GM12874 (cell line): ENCODE measurements at regions not wholly inside any gene's neighbourhood (a gene's known extent, or its start where the extent isn't known, plus 50 kb on each side); places are given as distances from the start of the nearest gene placed in this dataset.

Experiments used
- TF ChIP-seq, protein P1 (sequence below): IDR thresholded peaks from 2 replicates; pipeline ENCODE4 v1.5.1; 2011; ENCODE audit warnings: low read depth, mild to moderate bottlenecking, control low read depth, low read length, moderate library complexity; ENCODE audit not compliant: insufficient read depth

DNA sequence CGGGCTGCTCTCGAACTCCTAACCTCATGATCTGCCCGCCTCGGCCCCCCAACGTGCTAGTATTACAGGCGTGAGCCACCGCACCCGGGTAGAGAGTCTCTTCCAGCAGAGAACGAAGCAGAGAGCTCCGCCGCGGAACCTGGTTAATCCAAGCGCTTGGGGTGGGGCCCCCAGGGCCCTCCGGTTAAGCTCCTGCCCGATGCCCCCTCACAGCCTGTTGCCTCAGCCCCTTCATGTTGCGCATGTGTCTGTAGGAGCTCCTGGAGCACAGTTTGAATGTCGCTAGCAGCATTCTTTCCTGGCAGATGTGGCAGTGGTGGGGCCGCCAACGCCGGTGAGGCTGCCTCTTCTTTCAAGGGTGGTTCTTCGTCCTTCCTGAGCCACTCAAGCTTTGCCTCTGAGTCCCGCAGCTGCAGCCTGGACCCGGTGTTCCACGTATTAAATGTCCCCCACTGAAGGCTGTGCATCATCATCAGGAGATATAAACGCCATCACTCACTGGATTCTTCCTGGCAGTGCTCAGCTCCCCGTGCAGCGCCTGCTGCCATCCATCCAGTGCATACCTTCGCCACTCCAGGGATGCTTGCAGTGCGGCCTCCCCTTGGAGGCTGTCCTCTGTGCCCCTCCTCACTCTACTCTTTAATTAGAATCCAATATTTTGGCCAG, 1919.3 kb downstream of the PCDH9 start:
- TF ChIP-seq, protein P1, sequence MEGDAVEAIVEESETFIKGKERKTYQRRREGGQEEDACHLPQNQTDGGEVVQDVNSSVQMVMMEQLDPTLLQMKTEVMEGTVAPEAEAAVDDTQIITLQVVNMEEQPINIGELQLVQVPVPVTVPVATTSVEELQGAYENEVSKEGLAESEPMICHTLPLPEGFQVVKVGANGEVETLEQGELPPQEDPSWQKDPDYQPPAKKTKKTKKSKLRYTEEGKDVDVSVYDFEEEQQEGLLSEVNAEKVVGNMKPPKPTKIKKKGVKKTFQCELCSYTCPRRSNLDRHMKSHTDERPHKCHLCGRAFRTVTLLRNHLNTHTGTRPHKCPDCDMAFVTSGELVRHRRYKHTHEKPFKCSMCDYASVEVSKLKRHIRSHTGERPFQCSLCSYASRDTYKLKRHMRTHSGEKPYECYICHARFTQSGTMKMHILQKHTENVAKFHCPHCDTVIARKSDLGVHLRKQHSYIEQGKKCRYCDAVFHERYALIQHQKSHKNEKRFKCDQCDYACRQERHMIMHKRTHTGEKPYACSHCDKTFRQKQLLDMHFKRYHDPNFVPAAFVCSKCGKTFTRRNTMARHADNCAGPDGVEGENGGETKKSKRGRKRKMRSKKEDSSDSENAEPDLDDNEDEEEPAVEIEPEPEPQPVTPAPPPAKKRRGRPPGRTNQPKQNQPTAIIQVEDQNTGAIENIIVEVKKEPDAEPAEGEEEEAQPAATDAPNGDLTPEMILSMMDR: no peak

DNA sequence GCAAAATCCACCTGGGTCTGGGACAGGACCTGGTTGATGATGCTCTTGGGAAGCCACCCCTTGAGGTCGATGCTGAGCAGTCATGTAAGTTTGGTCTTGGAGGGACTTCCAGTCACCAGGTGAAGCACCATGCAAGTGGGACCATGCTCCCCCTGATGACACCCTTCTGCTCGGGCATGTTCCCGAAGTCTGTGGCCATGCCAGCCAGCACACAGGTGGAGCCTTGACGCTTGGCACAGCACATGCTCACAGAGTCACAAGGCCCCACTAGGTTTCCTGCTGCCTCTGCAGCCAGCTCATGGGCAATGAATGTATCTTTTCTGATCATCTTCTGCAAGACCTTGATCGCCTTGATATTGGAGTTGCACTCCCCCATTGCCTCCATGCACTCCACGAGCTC, 1920.2 kb downstream of the PCDH9 start:
- TF ChIP-seq, protein P1: no peak

DNA sequence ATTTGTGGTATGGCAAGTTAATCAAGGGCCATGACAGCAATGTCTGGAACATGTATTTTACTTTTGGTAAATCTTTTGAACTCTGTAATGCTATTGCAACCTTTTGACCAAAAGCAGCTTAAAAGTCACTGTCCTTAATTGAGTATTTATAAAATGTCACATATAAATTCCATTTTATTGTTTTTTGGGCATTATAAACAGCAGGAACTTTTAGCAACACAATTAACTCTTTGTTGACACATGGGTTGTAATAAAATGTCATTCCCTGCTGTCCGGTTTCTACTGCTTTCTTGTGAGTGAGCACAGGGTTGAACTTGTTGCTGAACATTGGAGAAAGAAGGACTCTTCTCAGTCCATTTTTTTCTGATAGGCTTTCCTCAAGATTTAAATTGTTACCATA, 1923.1 kb downstream of the PCDH9 start:
- TF ChIP-seq, protein P1: no peak

DNA sequence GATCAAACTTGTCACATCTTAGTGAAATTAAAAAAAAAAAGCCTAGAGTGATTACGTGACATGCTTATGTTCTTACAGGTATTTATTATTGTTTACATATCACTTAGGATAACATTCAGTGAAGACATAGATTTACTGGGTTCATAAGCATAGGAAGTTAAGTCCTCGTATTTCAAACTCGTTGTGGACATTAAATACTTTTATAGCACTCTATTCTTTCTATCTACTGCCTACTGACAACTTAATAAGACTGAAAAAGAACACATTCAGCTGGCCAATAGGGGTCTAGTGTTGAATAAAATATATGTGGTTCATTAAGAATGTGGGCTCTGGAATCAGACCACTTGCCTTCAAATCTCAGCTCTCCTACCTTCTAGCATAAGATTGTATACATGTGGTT, 1927.4 kb downstream of the PCDH9 start:
- TF ChIP-seq, protein P1: no peak

DNA sequence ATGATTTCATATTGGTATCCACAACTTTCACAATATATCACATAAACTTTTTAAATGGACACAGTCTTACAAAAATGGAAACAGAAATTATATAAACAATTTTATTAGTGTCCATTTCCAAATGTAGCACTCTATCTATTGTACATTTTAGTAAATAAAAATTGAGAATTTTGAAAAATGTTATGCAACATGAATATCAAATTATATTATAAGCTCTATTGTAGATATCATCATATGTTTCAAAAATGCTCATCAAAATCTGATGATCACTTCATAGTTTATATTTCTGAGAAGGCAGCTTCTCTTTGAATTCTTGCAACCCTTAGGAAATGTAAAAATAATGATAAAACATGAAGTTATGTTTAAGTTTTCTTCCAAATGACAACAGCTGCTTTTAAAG, 1928.6 kb downstream of the PCDH9 start:
- TF ChIP-seq, protein P1: no peak

DNA sequence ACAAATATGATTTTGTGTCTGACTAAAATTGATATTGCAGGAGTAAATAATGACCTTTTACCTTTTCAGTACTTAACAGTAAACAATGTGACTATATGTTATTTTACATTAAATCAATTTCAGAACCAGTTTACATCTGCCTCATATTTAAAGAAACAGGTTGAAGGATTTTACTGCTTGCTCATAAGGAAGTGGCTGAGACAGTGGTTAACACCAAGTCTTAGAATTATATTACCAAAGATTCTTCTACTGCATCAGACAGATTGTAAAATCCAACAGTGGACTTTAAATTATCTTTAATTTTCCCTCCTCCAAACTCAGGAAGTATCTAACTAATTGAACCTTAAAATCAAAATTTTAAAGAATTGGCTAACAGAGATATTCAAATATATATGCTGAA, 1929.9 kb downstream of the PCDH9 start:
- TF ChIP-seq, protein P1: no peak

DNA sequence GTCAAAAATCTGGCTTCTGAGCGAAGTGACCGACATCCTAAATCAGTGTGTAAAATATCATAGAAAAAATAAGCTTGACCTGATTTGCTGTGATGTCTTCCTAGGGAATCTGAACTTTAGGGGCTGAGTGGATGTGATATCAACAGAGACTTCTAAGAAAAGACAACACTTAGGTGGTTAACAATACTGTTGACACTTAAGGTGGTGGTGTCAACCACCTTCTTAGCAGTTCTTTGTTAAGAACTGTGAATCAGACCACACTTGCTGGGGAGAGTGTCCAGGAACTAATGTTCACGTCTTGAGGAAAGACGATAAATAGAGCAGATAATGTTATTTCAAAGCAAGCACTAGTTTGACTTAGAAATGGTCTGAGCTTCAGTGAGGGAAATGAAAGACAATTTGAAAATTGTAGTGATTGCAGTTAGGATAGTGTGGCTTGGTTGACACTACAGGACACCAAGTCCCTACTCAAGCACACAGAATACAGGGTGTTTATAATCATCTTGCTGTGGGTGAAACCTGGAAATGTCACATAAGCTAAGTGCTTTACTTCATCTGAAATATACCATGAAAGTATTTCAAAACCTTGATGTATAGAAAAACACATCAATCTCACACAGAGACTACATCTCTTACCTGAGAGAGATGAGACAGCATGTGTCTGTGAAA, 1936.5 kb downstream of the PCDH9 start:
- TF ChIP-seq, protein P1: no peak
